H9 (cell line): ENCODE measurements at regions not wholly inside any gene's neighbourhood (a gene's known extent, or its start where the extent isn't known, plus 50 kb on each side); places are given as distances from the start of the nearest gene placed in this dataset.

Experiments
- DNase-seq: peaks from one replicate; pipeline ENCODE4 v3.0.0-alpha.2; 2017
- H2AFZ ChIP-seq: one replicate; pipeline ENCODE4 v1.6.1; 2013; ENCODE audit warnings: mild to moderate bottlenecking, low read length, control low read depth, moderate library complexity
- H2AK5ac ChIP-seq: 2 replicates; pipeline ENCODE4 v1.6.1; 2013; ENCODE audit warnings: low read length, control low read depth, mixed read lengths; ENCODE audit not compliant: insufficient read length
- H2BK120ac ChIP-seq: one replicate; pipeline ENCODE4 v1.6.1; 2013; ENCODE audit warnings: low read depth, mild to moderate bottlenecking, low read length, control low read depth, inconsistent platforms; ENCODE audit not compliant: poor library complexity, severe bottlenecking
- H2BK12ac ChIP-seq: 2 replicates; pipeline ENCODE4 v1.6.1; 2013; ENCODE audit warnings: low read length, control low read depth, mixed read lengths, low read depth; ENCODE audit not compliant: insufficient read length
- H2BK15ac ChIP-seq: 2 replicates; pipeline ENCODE4 v1.6.1; 2013; ENCODE audit warnings: low read depth, low read length, control low read depth
- H2BK20ac ChIP-seq: one replicate; pipeline ENCODE4 v1.6.1; 2013; ENCODE audit warnings: low read depth, mild to moderate bottlenecking, low read length, control low read depth, inconsistent platforms; ENCODE audit not compliant: poor library complexity, severe bottlenecking
- H2BK5ac ChIP-seq: 2 replicates; pipeline ENCODE4 v1.6.1; 2013; ENCODE audit warnings: low read length, control low read depth, mixed read lengths; ENCODE audit not compliant: insufficient read length
- H3K14ac ChIP-seq: 2 replicates; pipeline ENCODE4 v1.6.1; 2013; ENCODE audit warnings: low read length, control low read depth; ENCODE audit not compliant: insufficient read depth
- H3K18ac ChIP-seq: 2 replicates; pipeline ENCODE4 v1.6.1; 2013; ENCODE audit warnings: low read depth, mild to moderate bottlenecking, mixed read lengths, low read length, control low read depth; ENCODE audit not compliant: insufficient read length
- H3K23ac ChIP-seq: 2 replicates; pipeline ENCODE4 v1.6.1; 2013; ENCODE audit warnings: low read length, control low read depth, mixed read lengths, low read depth; ENCODE audit not compliant: insufficient read length
- H3K23me2 ChIP-seq: 2 replicates; pipeline ENCODE4 v1.6.1; 2013; ENCODE audit warnings: low read depth, mild to moderate bottlenecking, mixed read lengths, low read length, control low read depth; ENCODE audit not compliant: insufficient read length, poor library complexity, severe bottlenecking
- H3K27ac ChIP-seq: 2 replicates; pipeline ENCODE4 v1.5.1; 2013; ENCODE audit warnings: low read length, control low read depth, mixed read lengths, low read depth; ENCODE audit not compliant: insufficient read length
- H3K27me3 ChIP-seq: 2 replicates; pipeline ENCODE4 v1.6.1; 2013; ENCODE audit warnings: low read length, control low read depth, inconsistent platforms; ENCODE audit not compliant: insufficient read depth
- H3K4ac ChIP-seq: 2 replicates; pipeline ENCODE4 v1.6.1; 2013; ENCODE audit warnings: low read depth, mild to moderate bottlenecking, control low read depth, inconsistent platforms, low read length, moderate library complexity
- H3K4me1 ChIP-seq: 2 replicates; pipeline ENCODE4 v1.6.1; 2013; ENCODE audit warnings: low read length, control low read depth, inconsistent platforms; ENCODE audit not compliant: insufficient read depth
- H3K4me2 ChIP-seq: 2 replicates; pipeline ENCODE4 v1.6.1; 2013; ENCODE audit warnings: low read length, control low read depth, mixed read lengths; ENCODE audit not compliant: insufficient read length, insufficient read depth
- H3K56ac ChIP-seq: 2 replicates; pipeline ENCODE4 v1.6.1; 2013; ENCODE audit warnings: low read depth, mild to moderate bottlenecking, mixed read lengths, low read length, control low read depth; ENCODE audit not compliant: insufficient read length
- H3K79me1 ChIP-seq: 2 replicates; pipeline ENCODE4 v1.6.1; 2013; ENCODE audit warnings: low read depth, mild to moderate bottlenecking, moderate library complexity, low read length, control low read depth, inconsistent platforms; ENCODE audit not compliant: insufficient read depth, poor library complexity, severe bottlenecking
- H3K79me2 ChIP-seq: 2 replicates; pipeline ENCODE4 v1.6.1; 2013; ENCODE audit warnings: low read length, control low read depth, inconsistent platforms; ENCODE audit not compliant: insufficient read depth
- H3K9ac ChIP-seq: 2 replicates; pipeline ENCODE4 v1.6.1; 2013; ENCODE audit warnings: low read length, control low read depth, mixed read lengths; ENCODE audit not compliant: insufficient read length; ENCODE audit errors: extremely low read depth
- H3K9me3 ChIP-seq: one replicate; pipeline ENCODE4 v1.6.1; 2013; ENCODE audit warnings: low read depth, low read length, inconsistent platforms; ENCODE audit not compliant: control insufficient read depth
- H3T11ph ChIP-seq: one replicate; pipeline ENCODE4 v1.6.1; 2013; ENCODE audit warnings: mild to moderate bottlenecking, low read length, control low read depth, inconsistent platforms
- H4K20me1 ChIP-seq: one replicate; pipeline ENCODE4 v1.6.1; 2013; ENCODE audit not compliant: control insufficient read depth, insufficient read length, insufficient read depth
- H4K5ac ChIP-seq: 2 replicates; pipeline ENCODE4 v1.6.1; 2013; ENCODE audit warnings: low read depth, mild to moderate bottlenecking, mixed read lengths, low read length, control low read depth; ENCODE audit not compliant: insufficient read length
- H4K8ac ChIP-seq: replicated peaks from 2 replicates; pipeline ENCODE4 v1.6.1; 2013; ENCODE audit warnings: low read length, control low read depth, mixed read lengths, low read depth; ENCODE audit not compliant: insufficient read length
- H4K91ac ChIP-seq: 2 replicates; pipeline ENCODE4 v1.6.1; 2013; ENCODE audit warnings: low read depth, mild to moderate bottlenecking, moderate library complexity, mixed read lengths, low read length, control low read depth; ENCODE audit not compliant: insufficient read length
- H3K27ac Mint-ChIP-seq, 3 experiments: 2 replicates in 2 of 3; 3 replicates in 1 of 3; pipeline ENCODE4 v1.8.0; 2020 to 2021; ENCODE audit warnings: mixed read lengths in 3 of 3, mild to moderate bottlenecking in 1 of 3, moderate library complexity in 1 of 3
- H3K27me3 Mint-ChIP-seq: 2 replicates; pipeline ENCODE4 v1.8.0; 2021; ENCODE audit warnings: low read depth, mild to moderate bottlenecking, moderate library complexity, mixed read lengths
- H3K36me3 Mint-ChIP-seq, 3 experiments: 2 replicates in 2 of 3; 3 replicates in 1 of 3; pipeline ENCODE4 v1.8.0; 2020 to 2021; ENCODE audit warnings: low read depth in 3 of 3, mixed read lengths in 3 of 3; ENCODE audit not compliant: insufficient read depth in 1 of 3
- H3K4me1 Mint-ChIP-seq, 2 experiments: 2 replicates each; pipeline ENCODE4 v1.8.0; 2020; ENCODE audit warnings: mixed read lengths in 2 of 2
- H3K4me3 Mint-ChIP-seq, 2 experiments: 2 replicates in 1 of 2; 3 replicates in 1 of 2; pipeline ENCODE4 v1.8.0; 2020 to 2021; ENCODE audit warnings: mild to moderate bottlenecking in 2 of 2, mixed read lengths in 2 of 2, moderate library complexity in 1 of 2
- H3K9me3 Mint-ChIP-seq, 2 experiments: 2 replicates in 1 of 2; 3 replicates in 1 of 2; pipeline ENCODE4 v1.8.0; 2020; ENCODE audit warnings: mild to moderate bottlenecking in 2 of 2, mixed read lengths in 2 of 2, moderate library complexity in 1 of 2
- CTCF ChIP-seq: fragments of 200-600 bp; sonication (generic); conservative IDR thresholded peaks from 3 replicates; pipeline ENCODE4 v1.8.0; 2021; ENCODE audit warnings: antibody characterized with exemption, mild to moderate bottlenecking
- WGBS: extraction: QIAGEN DNeasy Blood & Tissue Kit; methylation state at CpG from one replicate; pipeline ENCODE4 v1.1.7; 2013; ENCODE audit warnings: missing lambda C conversion rate, low lambda C conversion rate, mixed read lengths; ENCODE audit not compliant: insufficient read length; ENCODE audit errors: extremely low coverage; 5-methylcytosine and 5-hydroxymethylcytosine counted together

GRCh38 chr2:64338910-64339500 lies 115.0 kb upstream of the LGALSL start:
- Histone ChIP-seq H3K79me1 (no peaks in the 10 kb centered on the region), H3K27me3 (no peaks in the 10 kb centered on the region), H2AFZ (no peak overlapping the region), H4K5ac (no peak overlapping the region), H3K56ac (no peak overlapping the region), H3K23ac (no peak overlapping the region), H3K4me2 (no peak overlapping the region), H3K9ac (no peak overlapping the region), H2BK15ac (no peak overlapping the region), H4K20me1 (no peaks in the 10 kb centered on the region), H3K23me2 (no peaks in the 10 kb centered on the region), H3K14ac (no peak overlapping the region), H2BK5ac (no peak overlapping the region), H4K91ac (no peak overlapping the region), H3T11ph (no peak overlapping the region), H2BK12ac (no peak overlapping the region), H3K4ac (no peak overlapping the region), H3K18ac (no peak overlapping the region), H2BK20ac (no peak overlapping the region), H3K4me1 (peaks cover 4% of the 10 kb centered on the region; the same call in 1 of the 2 replicates), H3K9me3 (no peaks in the 10 kb centered on the region), H2BK120ac (no peak overlapping the region), H3K27ac (no peak overlapping the region), H3K79me2 (no peaks in the 10 kb centered on the region), H2AK5ac (no peak overlapping the region), H4K8ac (no peak overlapping the region)
- no peak for DNase-seq
- Mint-ChIP-seq H3K9me3 (no peaks in the 10 kb centered on the region; a peak in 1 of 5 replicates), H3K27me3 (no peaks in the 10 kb centered on the region), H3K4me1 (peaks cover 10 to 11% of the 10 kb centered on the region in 2 experiments), H3K27ac (no peak overlapping the region), H3K36me3 (0 out of 7 replicates have a peak, but pooled peaks cover 0 to 7% (median 0%) of the 10 kb centered on the region in 3 experiments), H3K4me3 (no peak overlapping the region)
- no CpG with 5 or more reads among the region's 5 CpGs for WGBS
- TF ChIP-seq CTCF, result no peak
